Activated CD8-positive, alpha-beta T cell treated with anti-CD3 and anti-CD28 coated beads for 36 hours (primary cell): ENCODE measurements at regions not wholly inside any gene's neighbourhood (a gene's known extent, or its start where the extent isn't known, plus 50 kb on each side); places are given as distances from the start of the nearest gene placed in this dataset.

Source experiments
- ATAC-seq: fragments of 200-7000 bp; cut with Tn5 transposase; one replicate; pipeline ENCODE4 v1.10.0; 2021; ENCODE audit warnings: mild to moderate bottlenecking, moderate library complexity
- CTCF ChIA-PET: fragments of 350-600 bp; sonication (Branson Sonifier 250); formaldehyde crosslinking; loops from one replicate; lab custom pipeline; 2021; ENCODE audit warnings: antibody characterized with exemption; lab: Charles Lee
- POLR2A ChIA-PET: fragments of 350-600 bp; sonication (Branson Sonifier 250); formaldehyde crosslinking; loops from one replicate; lab custom pipeline; 2021; ENCODE audit warnings: antibody characterized with exemption; lab: Charles Lee
- DNase-seq: peaks from one replicate; pipeline ENCODE4 v3.0.0-alpha.2; 2020
- H3K27ac Mint-ChIP-seq: one replicate; pipeline ENCODE4 v1.8.0; 2021; ENCODE audit warnings: mild to moderate bottlenecking, mixed read lengths
- H3K27me3 Mint-ChIP-seq: one replicate; pipeline ENCODE4 v1.8.0; 2021; ENCODE audit warnings: mixed read lengths
- H3K36me3 Mint-ChIP-seq: one replicate; pipeline ENCODE4 v1.8.0; 2021; ENCODE audit warnings: low read depth, mixed read lengths
- H3K4me1 Mint-ChIP-seq: one replicate; pipeline ENCODE4 v1.8.0; 2021; ENCODE audit warnings: low read depth, mixed read lengths
- H3K4me3 Mint-ChIP-seq: one replicate; pipeline ENCODE4 v1.8.0; 2021; ENCODE audit warnings: mild to moderate bottlenecking, moderate library complexity, mixed read lengths
- H3K9me3 Mint-ChIP-seq: one replicate; pipeline ENCODE4 v1.8.0; 2021; ENCODE audit warnings: mixed read lengths
- CTCF ChIP-seq: fragments of 200-600 bp; IDR thresholded peaks from one replicate; pipeline ENCODE4 v1.8.0; 2022; ENCODE audit warnings: antibody characterized with exemption, mild to moderate bottlenecking
- intact Hi-C: fragments of 100-400 bp; cut with micrococcal nuclease; formaldehyde crosslinking; loops from one replicate; pipeline ENCODE4 v1.10.0; 2022

GRCh38 chr4:52292245-52292644, 241.1 kb downstream of the SPATA18 start:
- Mint-ChIP-seq H3K27ac (no peak overlapping the region), H3K4me1 (no peaks in the 10 kb centered on the region), H3K4me3 (no peak overlapping the region), H3K9me3 (no peaks in the 10 kb centered on the region), H3K36me3 (no peaks in the 10 kb centered on the region), H3K27me3 (no peaks in the 10 kb centered on the region)
- ChIA-PET CTCF (no interaction called here), POLR2A (interaction anchor here (0.6 kb wide), 1 partner anchor 32 kb away, joined by 3 read pairs; no protein-coding TSS in a partner anchor)
- TF ChIP-seq CTCF: no peak
- DNase-seq (no peak), ATAC-seq (no peak)
- intact Hi-C loops: no loop called here

- H3K27me3 Mint-ChIP-seq: no peaks in the 10 kb centered on the region
- no peak overlapping the region for H3K4me3 Mint-ChIP-seq
- intact Hi-C loops: no loop called here
- no peak for TF ChIP-seq CTCF
- CTCF ChIA-PET: interaction anchor here (1.3 kb wide), 1 partner anchor 13 kb away, joined by 3 read pairs; no protein-coding TSS in a partner anchor
- H3K27ac Mint-ChIP-seq: no peak overlapping the region
- no peaks in the 10 kb centered on the region for H3K36me3 Mint-ChIP-seq
- POLR2A ChIA-PET: no interaction called here
- H3K9me3 Mint-ChIP-seq: no peaks in the 10 kb centered on the region
- H3K4me1 Mint-ChIP-seq: no peaks in the 10 kb centered on the region
- ATAC-seq (no peak), DNase-seq (no peak)
Observed at GRCh38 chr4:52296341-52296740, 245.2 kb downstream of the SPATA18 start.

- no peaks in the 10 kb centered on the region for H3K36me3 Mint-ChIP-seq
- CTCF ChIA-PET: no interaction called here
- intact Hi-C loops: no loop called here
Observed at GRCh38 chr4:52298444-52298843, 247.3 kb downstream of the SPATA18 start.

GRCh38 chr4:52299120-52299519, 248.0 kb downstream of the SPATA18 start:
- H3K27ac Mint-ChIP-seq: no peak overlapping the region
- intact Hi-C loops: no loop called here
- H3K4me3 Mint-ChIP-seq: no peak overlapping the region
- no peak for DNase-seq
- no peaks in the 10 kb centered on the region for H3K27me3 Mint-ChIP-seq
- CTCF ChIA-PET: no interaction called here
- H3K36me3 Mint-ChIP-seq: no peaks in the 10 kb centered on the region
- no peaks in the 10 kb centered on the region for H3K9me3 Mint-ChIP-seq
- POLR2A ChIA-PET: no interaction called here
- ATAC-seq: no peak
- no peak for TF ChIP-seq CTCF
- no peaks in the 10 kb centered on the region for H3K4me1 Mint-ChIP-seq

More at GRCh38 chr4:52298444-52298843, 247.3 kb downstream of the SPATA18 start:
- ATAC-seq (no peak), DNase-seq (no peak)
- Mint-ChIP-seq H3K4me3 (no peak overlapping the region), H3K27ac (no peak overlapping the region), H3K4me1 (no peaks in the 10 kb centered on the region), H3K9me3 (no peaks in the 10 kb centered on the region), H3K27me3 (no peaks in the 10 kb centered on the region)
- TF ChIP-seq CTCF: no peak
- POLR2A ChIA-PET: no interaction called here

- ChIA-PET POLR2A (no interaction called here), CTCF (no interaction called here)
- ATAC-seq (no peak), DNase-seq (no peak)
- no peak overlapping the region for H3K4me3 Mint-ChIP-seq
- H3K9me3 Mint-ChIP-seq: peaks cover 2% of the 10 kb centered on the region
- no peak for TF ChIP-seq CTCF
- no peak overlapping the region for H3K27ac Mint-ChIP-seq
- peaks cover 5% of the 10 kb centered on the region for H3K27me3 Mint-ChIP-seq
- intact Hi-C loops: no loop called here
- H3K36me3 Mint-ChIP-seq: no peaks in the 10 kb centered on the region
- no peaks in the 10 kb centered on the region for H3K4me1 Mint-ChIP-seq
Observed at GRCh38 chr4:52311464-52312125, 260.5 kb downstream of the SPATA18 start.
